Neural progenitor cell (in vitro differentiated cells): ENCODE measurements at regions not wholly inside any gene's neighbourhood (a gene's known extent, or its start where the extent isn't known, plus 50 kb on each side); places are given as distances from the start of the nearest gene placed in this dataset.

ENCODE experiments used
- DNase-seq: peaks from one replicate; pipeline ENCODE4 v3.0.0-alpha.2; 2016; ENCODE audit warnings: low spot score
- H2AFZ ChIP-seq: fragments of 200-600 bp; sonication (generic); replicated peaks from 2 replicates; pipeline ENCODE4 v1.6.1; 2016; ENCODE audit warnings: antibody characterized with exemption
- H3F3A ChIP-seq: fragments of 200-600 bp; sonication (generic); 2 replicates; pipeline ENCODE4 v1.6.1; 2016; ENCODE audit warnings: antibody characterized with exemption, low read depth
- H3K27ac ChIP-seq: fragments of 200-600 bp; sonication (generic); 2 replicates; pipeline ENCODE4 v1.5.1; 2016; ENCODE audit warnings: mild to moderate bottlenecking
- H3K27me3 ChIP-seq: fragments of 200-600 bp; sonication (generic); 2 replicates; pipeline ENCODE4 v1.6.1; 2016; ENCODE audit warnings: mild to moderate bottlenecking, moderate library complexity
- H3K36me3 ChIP-seq: fragments of 200-600 bp; sonication (generic); 2 replicates; pipeline ENCODE4 v1.5.1; 2016
- H3K4me1 ChIP-seq: fragments of 200-600 bp; sonication (generic); 2 replicates; pipeline ENCODE4 v1.6.1; 2016; ENCODE audit warnings: mixed run types
- H3K4me2 ChIP-seq: fragments of 200-600 bp; sonication (generic); 2 replicates; pipeline ENCODE4 v1.6.1; 2016
- H3K4me3 ChIP-seq: fragments of 200-600 bp; sonication (generic); 2 replicates; pipeline ENCODE4 v1.5.1; 2016
- H3K79me2 ChIP-seq: fragments of 200-600 bp; sonication (generic); 2 replicates; pipeline ENCODE4 v1.6.1; 2016; ENCODE audit warnings: low read depth
- H3K9ac ChIP-seq: fragments of 200-600 bp; sonication (generic); 2 replicates; pipeline ENCODE4 v1.6.1; 2016
- H3K9me3 ChIP-seq: fragments of 200-600 bp; sonication (generic); 2 replicates; pipeline ENCODE4 v1.5.1; 2016; ENCODE audit warnings: low read depth
- H4K20me1 ChIP-seq: fragments of 200-600 bp; sonication (generic); 2 replicates; pipeline ENCODE4 v1.6.1; 2016; ENCODE audit warnings: low read depth
- H3K27ac Mint-ChIP-seq: 3 replicates; pipeline ENCODE4 v1.8.0; 2021; ENCODE audit warnings: mixed read lengths
- H3K27me3 Mint-ChIP-seq: 2 replicates; pipeline ENCODE4 v1.8.0; 2022; ENCODE audit warnings: low read depth, mild to moderate bottlenecking, inconsistent platforms, moderate library complexity, mixed read lengths; ENCODE audit not compliant: insufficient read depth
- H3K36me3 Mint-ChIP-seq: 3 replicates; pipeline ENCODE4 v1.8.0; 2021; ENCODE audit warnings: mixed read lengths
- H3K4me1 Mint-ChIP-seq: 3 replicates; pipeline ENCODE4 v1.8.0; 2021; ENCODE audit warnings: mixed read lengths
- H3K4me3 Mint-ChIP-seq: 3 replicates; pipeline ENCODE4 v1.8.0; 2021; ENCODE audit warnings: mild to moderate bottlenecking, moderate library complexity, mixed read lengths
- H3K9me3 Mint-ChIP-seq: 3 replicates; pipeline ENCODE4 v1.8.0; 2020; ENCODE audit warnings: mixed read lengths
- EZH2 ChIP-seq: fragments of 200-600 bp; sonication (generic); IDR thresholded peaks from 2 replicates; pipeline ENCODE4 v1.6.1; 2017; ENCODE audit warnings: antibody characterized with exemption, mild to moderate bottlenecking, moderate library complexity
- EZH2phosphoT487 ChIP-seq: fragments of 200-600 bp; sonication (generic); IDR thresholded peaks from 2 replicates; pipeline ENCODE4 v1.6.1; 2017; ENCODE audit warnings: antibody characterized with exemption
- TF ChIP-seq, protein P1 (sequence below): fragments of 200-600 bp; sonication (generic); IDR thresholded peaks from 2 replicates; pipeline ENCODE4 v1.5.1; 2017; ENCODE audit warnings: antibody characterized with exemption, mild to moderate bottlenecking

DNA sequence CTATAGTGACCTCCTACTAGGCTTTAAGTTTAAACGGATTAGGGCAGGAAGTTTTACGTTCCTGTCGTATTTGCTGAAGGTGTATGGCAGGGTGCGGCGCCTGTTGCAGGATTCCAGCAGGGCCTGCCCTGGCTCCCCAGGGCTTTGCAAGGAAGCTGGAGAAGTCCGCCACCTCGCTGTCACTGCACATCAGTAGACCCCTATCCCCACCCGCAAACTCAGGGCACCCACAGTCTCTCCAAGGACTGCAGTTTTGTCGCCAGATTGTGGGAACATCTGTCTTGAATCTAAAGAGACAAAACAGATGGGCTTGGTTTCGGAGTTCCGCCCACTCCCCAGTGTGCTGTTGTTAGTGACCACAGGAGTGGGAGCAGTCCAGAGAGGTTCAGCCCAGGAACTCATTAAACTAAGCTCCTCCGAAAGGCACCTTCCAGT, 110.8 kb downstream of the CDC7 start:
- H3K27me3 Mint-ChIP-seq, result peaks cover 9% of the 10 kb centered on the region
- H3K4me1 Mint-ChIP-seq, result peaks cover 30% of the 10 kb centered on the region
- no peak overlapping the region for H3K27ac Mint-ChIP-seq
- no peaks in the 10 kb centered on the region for H4K20me1 ChIP-seq
- H3K4me2 ChIP-seq, result peak overlapping the region; percentile 70
- H3K9me3 ChIP-seq, result no peaks in the 10 kb centered on the region
- H3F3A ChIP-seq, result peaks cover 23% of the 10 kb centered on the region
- no peak for TF ChIP-seq EZH2phosphoT487
- TF ChIP-seq EZH2, result no peak
- H3K9me3 Mint-ChIP-seq, result peaks cover 2% of the 10 kb centered on the region
- H3K27ac ChIP-seq, result peak overlapping the region; percentile 82
- H3K4me3 ChIP-seq, result peak overlapping the region; percentile 26
- peak; percentile 73 for DNase-seq
- no peaks in the 10 kb centered on the region for H3K27me3 ChIP-seq
- H3K36me3 Mint-ChIP-seq, result no peaks in the 10 kb centered on the region
- no peaks in the 10 kb centered on the region for H3K79me2 ChIP-seq
- no peaks in the 10 kb centered on the region for H3K36me3 ChIP-seq
- H3K4me3 Mint-ChIP-seq, result no peak overlapping the region
- H2AFZ ChIP-seq, result peak overlapping the region; percentile 77
- H3K9ac ChIP-seq, result no peak overlapping the region
- peaks cover 34% of the 10 kb centered on the region for H3K4me1 ChIP-seq

DNA sequence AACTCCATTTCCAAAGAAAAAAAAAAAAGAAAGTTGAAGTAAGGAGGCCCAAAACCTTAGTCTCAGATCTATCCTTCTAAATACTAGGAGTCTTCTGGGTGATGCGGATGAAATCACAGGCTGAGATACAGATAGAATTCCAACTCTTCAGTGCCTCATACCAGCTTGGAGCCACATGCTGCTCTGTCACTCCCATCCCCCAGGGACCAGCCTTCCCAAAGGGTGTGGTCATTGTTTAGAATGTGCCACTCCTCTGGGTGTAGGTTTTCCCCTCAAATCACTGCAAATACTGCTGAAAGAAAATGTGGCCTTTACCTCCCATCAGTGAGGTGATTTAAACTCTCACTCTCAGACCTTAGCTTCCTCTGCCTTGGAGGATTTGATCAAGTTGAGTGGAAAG, 112.9 kb downstream of the CDC7 start:
- H3K4me3 ChIP-seq, result no peak overlapping the region
- Mint-ChIP-seq H3K4me3 (no peak overlapping the region), H3K27ac (no peak overlapping the region), H3K9me3 (peaks cover 2% of the 10 kb centered on the region), H3K36me3 (no peaks in the 10 kb centered on the region), H3K4me1 (peaks cover 43% of the 10 kb centered on the region), H3K27me3 (peaks cover 9% of the 10 kb centered on the region)
- no peak overlapping the region for H2AFZ ChIP-seq
- no peaks in the 10 kb centered on the region for H3K36me3 ChIP-seq
- DNase-seq, result no peak
- no peaks in the 10 kb centered on the region for H3K27me3 ChIP-seq
- no peak for TF ChIP-seq EZH2
- TF ChIP-seq, protein P1, sequence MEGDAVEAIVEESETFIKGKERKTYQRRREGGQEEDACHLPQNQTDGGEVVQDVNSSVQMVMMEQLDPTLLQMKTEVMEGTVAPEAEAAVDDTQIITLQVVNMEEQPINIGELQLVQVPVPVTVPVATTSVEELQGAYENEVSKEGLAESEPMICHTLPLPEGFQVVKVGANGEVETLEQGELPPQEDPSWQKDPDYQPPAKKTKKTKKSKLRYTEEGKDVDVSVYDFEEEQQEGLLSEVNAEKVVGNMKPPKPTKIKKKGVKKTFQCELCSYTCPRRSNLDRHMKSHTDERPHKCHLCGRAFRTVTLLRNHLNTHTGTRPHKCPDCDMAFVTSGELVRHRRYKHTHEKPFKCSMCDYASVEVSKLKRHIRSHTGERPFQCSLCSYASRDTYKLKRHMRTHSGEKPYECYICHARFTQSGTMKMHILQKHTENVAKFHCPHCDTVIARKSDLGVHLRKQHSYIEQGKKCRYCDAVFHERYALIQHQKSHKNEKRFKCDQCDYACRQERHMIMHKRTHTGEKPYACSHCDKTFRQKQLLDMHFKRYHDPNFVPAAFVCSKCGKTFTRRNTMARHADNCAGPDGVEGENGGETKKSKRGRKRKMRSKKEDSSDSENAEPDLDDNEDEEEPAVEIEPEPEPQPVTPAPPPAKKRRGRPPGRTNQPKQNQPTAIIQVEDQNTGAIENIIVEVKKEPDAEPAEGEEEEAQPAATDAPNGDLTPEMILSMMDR, result no peak
- TF ChIP-seq EZH2phosphoT487, result no peak
- H3K4me1 ChIP-seq, result peaks cover 43% of the 10 kb centered on the region
- no peak overlapping the region for H3K4me2 ChIP-seq
- H3K9ac ChIP-seq, result no peak overlapping the region
- peaks cover 23% of the 10 kb centered on the region for H3F3A ChIP-seq
- no peaks in the 10 kb centered on the region for H3K79me2 ChIP-seq
- H3K27ac ChIP-seq, result no peak overlapping the region
- H3K9me3 ChIP-seq, result no peaks in the 10 kb centered on the region
- no peaks in the 10 kb centered on the region for H4K20me1 ChIP-seq

DNA sequence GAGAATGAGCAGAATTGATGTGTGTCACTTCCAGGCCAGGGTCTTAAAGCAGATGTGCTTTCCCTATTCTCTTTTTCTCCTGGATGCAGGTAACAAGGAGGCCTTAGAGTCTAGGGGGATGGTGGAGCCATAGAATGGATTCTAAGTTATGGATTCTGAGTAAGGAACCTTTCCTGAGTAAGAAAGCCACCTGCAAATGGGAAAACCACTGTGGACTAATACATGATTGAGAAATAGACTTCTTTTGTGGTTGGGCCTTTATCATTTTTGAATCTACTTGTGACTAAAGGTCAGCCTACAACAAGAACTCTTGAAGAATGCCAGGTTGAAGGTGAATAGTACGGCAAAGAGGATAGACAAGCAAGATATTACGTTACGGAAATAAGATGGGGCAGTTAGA, 116.1 kb downstream of the CDC7 start:
- TF ChIP-seq EZH2phosphoT487, result no peak
- TF ChIP-seq EZH2, result no peak
- TF ChIP-seq, protein P1, result no peak
- no peak overlapping the region for H3K4me3 Mint-ChIP-seq

DNA sequence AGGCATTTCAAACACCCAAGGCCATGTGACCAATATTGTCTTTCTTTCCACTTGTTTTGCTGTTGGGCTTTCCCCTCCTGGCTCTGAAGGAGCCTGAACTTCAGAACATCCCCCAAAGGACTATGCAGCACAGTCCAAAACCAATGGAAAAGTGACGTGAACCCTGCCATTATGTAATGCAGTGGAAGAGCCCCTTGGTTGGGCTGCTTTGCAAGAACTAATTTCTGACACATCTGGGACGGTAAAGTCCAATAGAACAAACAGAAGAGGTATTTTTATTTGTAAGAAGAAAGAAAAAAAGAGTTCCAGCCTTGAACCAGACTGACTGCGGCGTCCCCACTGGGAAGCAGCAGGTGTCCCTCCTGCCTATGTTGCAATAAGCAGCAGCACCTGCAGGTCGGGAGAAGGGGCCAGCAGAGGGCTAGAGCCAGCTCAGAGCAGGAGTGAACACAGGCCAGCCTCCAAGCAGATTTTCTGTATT, 116.7 kb downstream of the CDC7 start:
- Histone ChIP-seq H3K36me3 (no peaks in the 10 kb centered on the region), H3K27ac (no peak overlapping the region), H3K9ac (no peak overlapping the region), H3K9me3 (no peaks in the 10 kb centered on the region), H3K4me1 (peaks cover 21% of the 10 kb centered on the region), H2AFZ (no peak overlapping the region), H3K27me3 (no peaks in the 10 kb centered on the region), H4K20me1 (no peaks in the 10 kb centered on the region), H3K4me3 (no peak overlapping the region), H3F3A (peaks cover 5% of the 10 kb centered on the region), H3K4me2 (peak overlapping the region; percentile 26), H3K79me2 (no peaks in the 10 kb centered on the region)
- DNase-seq, result peak; percentile 59
- Mint-ChIP-seq H3K4me3 (no peak overlapping the region), H3K4me1 (peaks cover 35% of the 10 kb centered on the region), H3K36me3 (no peaks in the 10 kb centered on the region), H3K9me3 (peaks cover 2% of the 10 kb centered on the region), H3K27me3 (peaks cover 3% of the 10 kb centered on the region), H3K27ac (no peak overlapping the region)
- no peak for TF ChIP-seq EZH2
- TF ChIP-seq, protein P1, result peak; percentile 38

More for the DNA sequence above, 116.1 kb downstream of the CDC7 start:
- Histone ChIP-seq H3K4me3 (no peak overlapping the region), H3K27ac (no peak overlapping the region), H2AFZ (no peak overlapping the region), H3K27me3 (no peaks in the 10 kb centered on the region), H3K79me2 (no peaks in the 10 kb centered on the region), H3K36me3 (no peaks in the 10 kb centered on the region), H3K9ac (no peak overlapping the region), H3F3A (peaks cover 10% of the 10 kb centered on the region), H3K9me3 (no peaks in the 10 kb centered on the region), H3K4me1 (peaks cover 27% of the 10 kb centered on the region), H4K20me1 (no peaks in the 10 kb centered on the region), H3K4me2 (no peak overlapping the region)
- H3K36me3 Mint-ChIP-seq, result no peaks in the 10 kb centered on the region
- peaks cover 3% of the 10 kb centered on the region for H3K27me3 Mint-ChIP-seq
- no peak overlapping the region for H3K27ac Mint-ChIP-seq
- H3K9me3 Mint-ChIP-seq, result peaks cover 2% of the 10 kb centered on the region
- no peak for DNase-seq
- H3K4me1 Mint-ChIP-seq, result peaks cover 34% of the 10 kb centered on the region
